HEK293T (cell line): ENCODE measurements at regions not wholly inside any gene's neighbourhood (a gene's known extent, or its start where the extent isn't known, plus 50 kb on each side); places are given as distances from the start of the nearest gene placed in this dataset.

Source experiments
- CTCF ChIA-PET: fragments of 350-600 bp; formaldehyde crosslinking; extraction: SDS; loops from one replicate; lab custom pipeline; 2021; ENCODE audit warnings: antibody characterized with exemption, inconsistent platforms; lab: Yijun Ruan, JAX
- POLR2A ChIA-PET: fragments of 350-600 bp; formaldehyde crosslinking; extraction: SDS; loops from one replicate; lab custom pipeline; 2020; ENCODE audit warnings: antibody characterized with exemption, inconsistent platforms; lab: Yijun Ruan, JAX
- DNase-seq: peaks from one replicate; pipeline ENCODE4 v3.0.0; 2012; ENCODE audit warnings: mixed read lengths; ENCODE audit errors: extremely low spot score
- ARNT ChIP-seq: fragments of 450-650 bp; IDR thresholded peaks from 2 replicates; pipeline ENCODE4 v1.6.1; 2017; ENCODE audit warnings: mild to moderate bottlenecking
- BHLHE40 ChIP-seq: fragments of 450-650 bp; IDR thresholded peaks from 2 replicates; pipeline ENCODE4 v1.6.1; 2016; ENCODE audit warnings: mild to moderate bottlenecking, moderate library complexity, borderline replicate concordance
- CTBP1 ChIP-seq: fragments of 450-650 bp; IDR thresholded peaks from 2 replicates; pipeline ENCODE4 v1.6.1; 2016; ENCODE audit warnings: borderline replicate concordance
- ELF4 ChIP-seq: fragments of 450-650 bp; IDR thresholded peaks from 2 replicates; pipeline ENCODE4 v1.6.1; 2017; ENCODE audit warnings: antibody characterized with exemption
- FOXA1 ChIP-seq: fragments of 450-650 bp; IDR thresholded peaks from 2 replicates; pipeline ENCODE4 v1.6.1; 2016; ENCODE audit warnings: mild to moderate bottlenecking
- FOXK2 ChIP-seq: fragments of 450-650 bp; IDR thresholded peaks from 2 replicates; pipeline ENCODE4 v1.6.1; 2016; ENCODE audit warnings: mild to moderate bottlenecking
- FOXM1 ChIP-seq: fragments of 450-650 bp; IDR thresholded peaks from 2 replicates; pipeline ENCODE4 v1.6.1; 2017; ENCODE audit warnings: mild to moderate bottlenecking, borderline replicate concordance
- HDGF ChIP-seq: fragments of 450-650 bp; IDR thresholded peaks from 2 replicates; pipeline ENCODE4 v1.6.1; 2017; ENCODE audit warnings: antibody characterized with exemption, borderline replicate concordance
- L3MBTL2 ChIP-seq: fragments of 450-650 bp; conservative IDR thresholded peaks from 2 replicates; pipeline ENCODE4 v1.6.1; 2016; ENCODE audit warnings: mild to moderate bottlenecking
- LEF1 ChIP-seq: fragments of 450-650 bp; IDR thresholded peaks from 2 replicates; pipeline ENCODE4 v1.6.1; 2017; ENCODE audit warnings: mild to moderate bottlenecking, borderline replicate concordance
- NFRKB ChIP-seq: fragments of 450-650 bp; IDR thresholded peaks from 2 replicates; pipeline ENCODE4 v1.6.1; 2016; ENCODE audit warnings: mild to moderate bottlenecking, moderate library complexity
- PKNOX1 ChIP-seq: fragments of 450-650 bp; IDR thresholded peaks from 2 replicates; pipeline ENCODE4 v1.6.1; 2016
- SP1 ChIP-seq: fragments of 450-650 bp; IDR thresholded peaks from 2 replicates; pipeline ENCODE4 v1.6.1; 2017
- SUZ12 ChIP-seq: fragments of 450-650 bp; IDR thresholded peaks from 2 replicates; pipeline ENCODE4 v1.6.1; 2016; ENCODE audit warnings: mild to moderate bottlenecking
- TARDBP ChIP-seq: fragments of 450-650 bp; IDR thresholded peaks from 2 replicates; pipeline ENCODE4 v1.6.1; 2016
- ZNF384 ChIP-seq: fragments of 450-650 bp; IDR thresholded peaks from 2 replicates; pipeline ENCODE4 v1.6.1; 2016

- POLR2A ChIA-PET = no interaction called here
- DNase-seq = no peak
- no peak for TF ChIP-seq L3MBTL2
- no peak for TF ChIP-seq ELF4
- no peak for TF ChIP-seq NFRKB
- TF ChIP-seq PKNOX1 = no peak
- CTCF ChIA-PET = no interaction called here
Measured at GRCh38 chr2:150903461-150903860, 358.2 kb downstream of the RBM43 start.

- POLR2A ChIA-PET = no interaction called here
- DNase-seq = no peak
- TF ChIP-seq ZNF384 (no peak), ELF4 (no peak), CTBP1 (no peak), ARNT (no peak), FOXA1 (no peak), SUZ12 (no peak), LEF1 (no peak), PKNOX1 (no peak), TARDBP (no peak), NFRKB (no peak)
- CTCF ChIA-PET = no interaction called here
Measured at GRCh38 chr2:150903055-150903454, 358.6 kb downstream of the RBM43 start.

GRCh38 chr2:150900913-150901312 lies 360.8 kb downstream of the RBM43 start:
- DNase-seq = no peak
- CTCF ChIA-PET = no interaction called here
- POLR2A ChIA-PET = no interaction called here
- TF ChIP-seq FOXM1 (no peak), ELF4 (no peak), ZNF384 (no peak), BHLHE40 (no peak), PKNOX1 (no peak), HDGF (no peak), LEF1 (no peak), TARDBP (no peak)

- TF ChIP-seq BHLHE40 = no peak
- no peak for TF ChIP-seq NFRKB
- no peak for TF ChIP-seq ARNT
- no peak for DNase-seq
- ChIA-PET CTCF (no interaction called here), POLR2A (no interaction called here)
Measured at GRCh38 chr2:150895968-150896367, 365.7 kb downstream of the RBM43 start.

GRCh38 chr2:150889141-150889540 lies 372.5 kb downstream of the RBM43 start:
- ChIA-PET POLR2A (no interaction called here), CTCF (interaction anchor here (0.6 kb wide), 1 partner anchor 18 kb away, joined by 3 read pairs; no protein-coding TSS in a partner anchor)
- TF ChIP-seq BHLHE40 = no peak
- no peak for TF ChIP-seq CTBP1
- TF ChIP-seq ZNF384 = no peak
- TF ChIP-seq SP1 = no peak
- TF ChIP-seq FOXM1 = no peak
- TF ChIP-seq TARDBP = no peak
- no peak for TF ChIP-seq SUZ12
- TF ChIP-seq PKNOX1 = no peak
- TF ChIP-seq ARNT = no peak
- no peak for TF ChIP-seq FOXA1
- no peak for TF ChIP-seq ELF4
- no peak for TF ChIP-seq L3MBTL2
- no peak for TF ChIP-seq NFRKB
- no peak for TF ChIP-seq HDGF
- no peak for DNase-seq

GRCh38 chr2:150888337-150888736 lies 373.3 kb downstream of the RBM43 start:
- CTCF ChIA-PET = no interaction called here
- POLR2A ChIA-PET = no interaction called here
- no peak for DNase-seq
- TF ChIP-seq FOXA1 (no peak), SUZ12 (no peak), FOXK2 (no peak), L3MBTL2 (no peak), NFRKB (no peak), ZNF384 (no peak), PKNOX1 (no peak), LEF1 (no peak), BHLHE40 (no peak)
